NCI-H460 (cell line): ENCODE measurements at regions not wholly inside any gene's neighbourhood (a gene's known extent, or its start where the extent isn't known, plus 50 kb on each side); places are given as distances from the start of the nearest gene placed in this dataset.

Experiments used
- DNase-seq: peaks from one replicate; pipeline ENCODE4 v3.0.0-alpha.2; 2016; ENCODE audit warnings: low read depth; ENCODE audit errors: extremely low read depth

DNA sequence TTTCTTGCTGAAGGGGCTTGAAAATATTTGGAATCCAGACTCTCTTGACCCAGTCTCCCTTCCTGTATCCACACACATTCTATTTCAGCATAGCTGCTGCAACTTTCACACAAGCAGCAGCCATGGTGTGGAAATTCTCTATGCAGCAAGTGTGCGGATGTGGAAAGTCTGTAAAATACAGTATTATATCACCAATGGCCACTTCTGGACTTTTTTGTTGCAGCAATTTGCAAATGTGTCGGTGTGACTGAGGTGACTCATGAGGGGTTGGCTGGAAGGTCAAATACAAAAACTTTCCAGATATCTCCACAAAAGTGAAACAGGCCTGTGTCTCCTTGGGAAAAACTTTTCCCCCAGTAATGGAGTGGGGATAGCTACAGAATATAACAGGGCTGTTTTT, 299.3 kb upstream of the GYPC start:
- DNase-seq = no peak

DNA sequence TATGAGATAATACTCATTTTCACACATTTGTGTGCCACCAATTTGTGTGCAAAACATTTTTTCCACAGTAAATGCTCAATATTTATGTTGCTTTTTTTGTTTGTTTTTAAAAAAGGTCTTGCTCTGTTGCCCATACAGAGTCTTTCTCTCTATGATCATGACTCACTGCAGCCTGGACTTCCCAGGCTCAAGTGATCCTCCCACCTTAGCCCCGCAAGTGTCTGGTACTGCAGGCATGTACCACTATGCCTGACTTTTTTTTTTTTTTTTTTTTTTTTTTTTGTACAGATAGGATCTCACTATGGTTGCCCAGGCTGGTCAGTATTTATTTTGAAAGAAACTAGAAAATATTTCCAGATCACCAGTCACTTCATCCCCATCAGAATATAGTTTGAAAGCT, 297.8 kb upstream of the GYPC start:
- no peak for DNase-seq

DNA sequence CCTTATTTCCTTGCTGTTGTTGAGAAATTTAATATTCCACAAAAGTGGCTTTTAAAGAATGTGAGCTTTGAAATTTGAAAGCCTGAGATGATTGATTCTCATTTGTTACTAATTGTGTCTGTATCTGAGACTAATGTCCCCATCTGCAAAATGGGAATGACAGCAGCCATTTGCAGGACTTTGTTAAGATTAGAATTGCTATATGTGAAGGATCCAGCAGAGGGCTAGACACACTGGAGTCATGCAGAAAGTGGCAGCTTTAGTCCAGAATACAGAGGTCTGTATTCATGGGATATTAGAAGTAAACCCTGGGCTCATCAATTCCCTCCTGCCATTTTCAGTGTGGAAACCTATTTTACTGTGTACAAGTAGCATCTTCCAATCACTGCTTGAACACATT, 296.5 kb upstream of the GYPC start:
- DNase-seq = peak; percentile 6

DNA sequence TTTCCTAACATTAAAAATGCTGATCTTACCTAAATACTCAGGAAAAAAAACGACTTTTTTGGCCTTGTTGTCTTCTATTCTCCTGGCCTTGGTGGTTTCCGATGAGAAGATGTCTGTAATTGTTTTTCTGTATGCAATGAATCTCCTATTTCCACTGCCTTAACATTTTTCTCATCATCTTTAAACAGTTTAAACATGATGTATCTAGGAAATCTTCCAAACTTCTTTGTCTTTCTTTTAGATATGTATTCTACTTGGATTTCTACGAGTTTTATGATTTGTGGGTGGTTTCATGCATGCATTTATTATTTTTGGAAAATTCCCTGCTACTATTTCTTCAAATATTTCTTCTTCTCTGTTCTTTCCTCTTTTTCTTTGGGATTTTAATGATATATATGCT, 288.6 kb upstream of the GYPC start:
- DNase-seq = no peak

- DNase-seq = no peak
Observed at GRCh38 chr2:126368758-126369157, 287.2 kb upstream of the GYPC start.

- no peak for DNase-seq
Observed at GRCh38 chr2:126370201-126370600, 285.8 kb upstream of the GYPC start.

DNA sequence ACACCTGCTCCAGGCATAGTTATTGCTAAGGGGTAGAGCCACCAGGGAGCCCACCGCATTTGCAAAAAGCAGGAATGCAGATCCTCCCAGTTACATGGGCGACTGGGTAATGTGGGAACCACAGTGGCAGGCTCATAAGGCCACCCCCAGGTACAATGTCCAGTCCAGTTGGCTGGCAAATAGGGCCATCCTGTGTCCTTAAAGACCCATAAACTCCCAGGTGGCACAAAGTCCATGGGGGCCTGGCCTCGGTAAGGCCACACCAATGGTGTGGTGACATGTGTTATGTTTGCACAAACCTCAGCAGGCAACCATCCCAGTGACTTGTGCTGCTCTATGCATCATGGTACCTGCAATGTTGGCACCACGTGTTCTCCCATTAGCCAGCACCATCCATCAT, 283.6 kb upstream of the GYPC start:
- no peak for DNase-seq

DNA sequence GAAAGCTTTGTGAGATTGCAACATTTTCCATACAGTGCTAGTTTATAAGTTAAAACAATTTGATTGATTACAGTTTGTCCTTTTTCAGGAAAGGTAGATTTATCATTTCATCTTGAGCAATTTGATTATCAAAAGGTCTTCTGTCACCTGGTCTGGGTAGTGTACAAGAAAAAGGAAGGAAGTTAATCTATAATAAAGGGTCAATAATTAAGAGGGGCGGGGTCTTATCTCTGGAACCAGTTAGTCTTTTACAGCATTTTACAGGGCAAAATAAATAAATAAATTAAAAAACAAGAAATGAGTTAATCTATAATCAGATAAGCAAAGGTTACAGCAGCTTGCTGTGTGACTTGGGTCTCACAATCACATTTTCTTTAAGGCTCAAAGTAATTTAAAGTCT, 277.8 kb upstream of the GYPC start:
- DNase-seq = no peak

GRCh38 chr2:126381091-126381490, 274.9 kb upstream of the GYPC start:
- DNase-seq = no peak

GRCh38 chr2:126382998-126383397, 273.0 kb upstream of the GYPC start:
- no peak for DNase-seq

GRCh38 chr2:126383800-126384199, 272.2 kb upstream of the GYPC start:
- no peak for DNase-seq

DNA sequence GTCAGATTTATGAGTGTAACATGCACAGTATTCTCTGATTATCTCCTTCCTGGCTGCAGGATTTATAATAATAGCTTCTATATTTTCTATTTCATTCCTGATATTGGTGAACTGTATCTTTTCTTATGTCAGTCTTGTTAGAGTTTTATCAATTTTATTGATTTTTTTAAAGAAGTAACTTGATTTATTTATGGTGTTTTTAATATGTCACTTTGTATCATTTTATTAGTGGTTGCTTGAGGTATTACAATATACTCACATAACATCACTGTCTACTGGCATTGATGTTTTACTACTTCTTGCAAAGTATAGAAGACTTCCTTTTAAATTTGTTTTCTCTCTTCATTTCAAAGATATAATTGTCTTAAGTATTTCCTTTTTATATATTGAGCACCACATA, 270.5 kb upstream of the GYPC start:
- DNase-seq = no peak

DNA sequence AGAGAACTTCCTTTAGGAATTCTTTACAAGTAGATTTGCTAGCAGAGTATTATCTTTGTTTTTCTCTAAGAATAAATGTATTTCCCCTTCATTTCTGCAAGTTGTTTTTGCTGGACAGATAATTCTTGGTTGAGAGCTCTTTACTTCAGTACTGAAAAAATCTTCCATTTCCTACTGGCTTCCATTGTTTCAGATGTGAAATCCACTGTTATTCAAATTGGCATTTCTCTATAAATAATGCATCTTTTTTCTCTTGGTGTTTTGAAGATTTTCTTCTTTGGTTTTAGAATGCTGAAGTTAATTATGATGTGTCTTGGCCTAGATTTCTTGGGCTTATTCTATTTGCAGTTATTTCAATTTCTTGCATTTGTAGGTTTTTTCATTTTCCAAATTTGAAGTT, 270.0 kb upstream of the GYPC start:
- no peak for DNase-seq

DNA sequence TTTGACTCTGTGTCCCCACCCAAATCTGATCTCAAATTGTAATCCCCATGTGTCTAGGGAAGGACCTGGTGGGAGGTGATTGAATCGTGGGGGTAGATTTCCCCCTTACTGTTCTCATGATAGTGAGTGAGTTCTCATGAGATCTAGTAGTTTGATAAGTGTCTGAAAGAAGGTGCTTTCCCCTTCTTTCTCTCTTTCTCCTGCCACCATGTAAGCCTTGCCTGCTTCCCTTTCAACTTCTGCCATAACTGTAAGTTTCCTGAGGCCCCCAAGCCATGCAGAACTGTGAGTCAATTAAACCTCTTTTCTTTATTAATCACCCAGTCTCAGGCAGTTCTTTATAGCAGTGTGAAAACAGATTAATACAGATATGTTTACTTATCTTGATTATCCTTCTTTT, 266.5 kb upstream of the GYPC start:
- no peak for DNase-seq

DNA sequence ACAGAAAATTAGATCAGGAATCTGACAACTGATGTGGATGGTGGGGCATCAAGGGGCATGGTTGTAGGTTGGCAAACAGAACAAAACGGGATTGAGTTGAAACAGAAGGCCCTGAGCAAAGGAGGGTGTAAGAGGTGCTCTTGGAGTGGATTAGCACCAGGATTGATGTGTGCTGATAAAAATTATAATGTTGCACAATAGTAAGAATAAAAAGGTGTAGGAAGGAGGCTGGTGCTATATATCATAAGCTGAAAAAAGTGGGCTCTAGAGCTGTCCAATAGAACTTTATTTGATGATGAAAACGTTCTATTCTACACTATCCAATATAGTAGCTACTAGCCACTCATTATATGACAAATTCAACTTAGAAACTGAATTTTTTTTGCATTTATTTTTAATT, 263.1 kb upstream of the GYPC start:
- no peak for DNase-seq

- no peak for DNase-seq
Observed at GRCh38 chr2:126399001-126399400, 257.0 kb upstream of the GYPC start.

DNA sequence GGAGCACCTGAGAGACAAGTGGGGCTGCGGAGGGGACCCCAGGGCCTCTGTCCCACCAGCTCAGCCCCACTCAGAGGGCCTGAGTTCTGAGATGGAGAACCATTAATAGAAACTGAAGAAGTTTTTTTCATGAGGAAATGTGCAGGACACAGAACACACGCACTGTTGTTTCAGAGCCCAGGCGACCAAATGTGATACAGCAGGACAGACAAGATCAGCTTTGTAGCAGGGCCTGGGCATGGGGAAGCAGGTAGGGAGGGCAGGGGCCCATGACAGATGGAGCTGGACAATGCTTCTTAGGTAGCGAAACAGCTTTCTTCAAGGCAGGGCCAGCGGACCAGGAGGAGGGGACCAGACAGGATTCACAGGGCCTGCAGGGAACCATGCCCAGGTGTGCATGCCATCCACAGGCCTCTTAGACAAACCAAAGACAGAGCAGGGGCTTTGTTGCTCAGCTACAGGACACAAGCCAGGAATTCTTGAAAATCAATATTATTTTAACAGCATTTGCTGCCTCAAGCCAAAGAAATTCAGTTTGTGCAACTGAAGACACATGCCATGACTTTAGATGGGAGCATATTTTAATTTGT, 252.8 kb upstream of the GYPC start:
- DNase-seq = no peak

DNA sequence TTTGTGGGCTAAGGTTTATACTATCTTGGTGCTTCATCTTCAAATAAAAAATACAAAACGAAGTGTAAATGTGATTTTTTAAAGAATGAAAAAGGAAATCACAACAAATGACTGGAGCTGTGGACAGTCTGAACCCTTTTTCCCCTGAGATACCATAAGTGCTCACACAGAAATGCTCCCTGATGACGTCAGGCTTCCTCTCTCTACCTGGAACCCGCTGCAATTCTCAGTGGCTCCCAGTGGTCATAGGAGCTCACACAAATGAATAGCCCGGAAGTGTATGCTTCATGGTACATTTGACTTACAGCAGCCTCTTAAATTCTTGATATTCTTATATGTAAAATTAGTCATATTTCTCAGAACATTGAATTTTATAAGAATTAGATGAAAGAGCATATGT, 249.7 kb upstream of the GYPC start:
- DNase-seq = no peak

GRCh38 chr2:126408671-126409070, 247.3 kb upstream of the GYPC start:
- no peak for DNase-seq

DNA sequence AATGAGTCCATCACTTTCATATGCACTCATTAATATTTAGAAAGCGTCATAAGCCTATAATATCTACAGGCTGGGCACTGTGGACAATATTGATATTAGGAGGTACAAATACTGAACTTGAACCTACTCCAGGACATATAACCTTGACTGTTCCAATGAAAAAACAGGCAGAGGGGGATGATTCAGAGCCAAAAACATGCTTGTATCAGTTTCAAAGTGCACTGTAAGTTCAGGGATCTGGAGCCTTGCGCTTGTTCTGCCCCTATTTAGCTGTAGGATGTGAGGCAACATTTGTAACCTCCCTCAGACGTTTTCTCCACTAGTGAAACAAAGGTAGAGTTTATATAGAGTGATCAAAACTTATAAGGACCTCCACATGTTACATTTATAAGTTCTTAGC, 246.1 kb upstream of the GYPC start:
- no peak for DNase-seq

DNA sequence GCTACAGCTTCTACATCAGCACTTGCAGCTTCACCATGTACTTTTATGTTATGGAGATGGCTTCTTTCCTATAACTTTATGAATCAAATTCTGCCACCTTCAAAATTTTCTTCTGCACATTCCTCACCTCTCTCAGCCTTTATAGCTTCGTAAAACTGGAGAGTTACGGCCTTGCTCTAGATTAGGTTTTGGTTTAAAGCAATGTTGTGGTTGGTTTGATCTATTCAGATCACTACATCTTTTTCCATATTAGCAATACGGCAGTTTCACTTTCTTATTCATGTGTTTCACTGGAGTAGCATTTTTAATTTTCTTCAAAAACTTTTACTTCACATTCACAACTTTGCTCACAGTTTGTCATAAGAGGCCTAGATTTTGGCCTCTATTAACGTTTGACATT, 242.9 kb upstream of the GYPC start:
- no peak for DNase-seq

DNA sequence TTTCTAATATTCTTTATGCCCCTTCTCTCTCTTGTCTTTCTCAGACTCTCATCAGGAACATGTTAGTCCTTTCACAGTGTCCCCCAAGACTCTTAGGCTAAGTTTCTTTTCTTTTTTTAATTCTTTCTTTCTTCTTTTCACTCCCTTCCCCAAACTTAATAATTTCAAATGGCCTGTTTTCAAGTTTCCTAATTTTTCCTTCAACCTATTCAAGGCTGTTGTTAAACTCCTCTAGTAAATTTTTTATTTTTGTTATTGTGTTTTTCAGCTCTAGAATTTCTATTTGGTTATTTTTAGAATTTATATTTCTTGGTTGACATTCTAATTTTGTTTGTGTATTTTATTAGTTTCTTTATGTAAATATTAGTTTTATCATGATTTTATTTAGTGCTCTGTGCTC, 236.6 kb upstream of the GYPC start:
- DNase-seq = no peak

DNA sequence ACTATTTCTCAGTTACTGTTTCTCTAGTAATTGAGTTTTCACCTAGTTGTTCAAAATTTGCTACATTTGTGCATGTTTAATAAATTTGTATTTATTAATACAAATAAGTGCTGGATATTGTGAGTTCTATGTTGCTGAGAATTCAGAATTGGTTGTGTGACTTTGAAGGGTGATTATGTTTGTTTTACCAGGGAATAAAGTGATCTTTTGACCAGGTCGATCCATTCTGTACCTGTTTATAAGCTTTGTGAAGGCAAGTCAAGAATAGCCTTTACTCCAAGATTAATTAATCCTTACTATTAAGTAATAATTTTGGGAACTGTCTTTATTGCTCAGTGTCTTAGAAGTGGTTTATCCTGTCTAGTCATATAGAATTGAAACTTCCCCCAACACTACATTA, 230.0 kb upstream of the GYPC start:
- no peak for DNase-seq

- DNase-seq = no peak
Observed at GRCh38 chr2:126429103-126429502, 226.9 kb upstream of the GYPC start.
